Suprapubic skin (tissue), 4 donors: ENCODE measurements at regions not wholly inside any gene's neighbourhood (a gene's known extent, or its start where the extent isn't known, plus 50 kb on each side); places are given as distances from the start of the nearest gene placed in this dataset.

Experiments used
- CTCF ChIP-seq, 2 donors: fragments of 200-600 bp in 1 of 2; fragments of 450-650 bp in 1 of 2; sonication (generic) in 1 of 2; IDR thresholded peaks; one replicate each; pipeline ENCODE4 v1.5.1; 2016 to 2019; ENCODE audit warnings: antibody characterized with exemption in 2 of 2, mild to moderate bottlenecking in 1 of 2, moderate library complexity in 1 of 2
- EP300 ChIP-seq: sonication (generic); formaldehyde crosslinking; IDR thresholded peaks from one replicate; pipeline ENCODE4 v1.6.1; 2017; ENCODE audit warnings: antibody characterized with exemption
- POLR2A ChIP-seq, 2 donors: fragments of 450-650 bp; IDR thresholded peaks; one replicate each; pipeline ENCODE4 v1.6.1; 2017; ENCODE audit warnings: antibody characterized with exemption in 2 of 2, mild to moderate bottlenecking in 2 of 2, moderate library complexity in 2 of 2
- POLR2AphosphoS5 ChIP-seq, 3 donors: sonication (generic); formaldehyde crosslinking; IDR thresholded peaks; one replicate each; pipeline ENCODE4 v1.6.1; 2017; ENCODE audit warnings: antibody characterized with exemption in 3 of 3

- TF ChIP-seq CTCF (IDR thresholded peaks at IDR 0.05) (no peak), POLR2A (IDR thresholded peaks at IDR 0.05) (no peak), POLR2AphosphoS5 (IDR thresholded peaks at IDR 0.05) (no peak), EP300 (no peak)
Measured at GRCh38 chr4:67201334-67201733, 344.0 kb downstream of the CENPC start.
